H9 (cell line): ENCODE measurements at regions not wholly inside any gene's neighbourhood (a gene's known extent, or its start where the extent isn't known, plus 50 kb on each side); places are given as distances from the start of the nearest gene placed in this dataset.

Experiments used
- DNase-seq: peaks from one replicate; pipeline ENCODE4 v3.0.0-alpha.2; 2017
- H2AFZ ChIP-seq: one replicate; pipeline ENCODE4 v1.6.1; 2013; ENCODE audit warnings: mild to moderate bottlenecking, low read length, control low read depth, moderate library complexity
- H2AK5ac ChIP-seq: 2 replicates; pipeline ENCODE4 v1.6.1; 2013; ENCODE audit warnings: low read length, control low read depth, mixed read lengths; ENCODE audit not compliant: insufficient read length
- H2BK120ac ChIP-seq: one replicate; pipeline ENCODE4 v1.6.1; 2013; ENCODE audit warnings: low read depth, mild to moderate bottlenecking, low read length, control low read depth, inconsistent platforms; ENCODE audit not compliant: poor library complexity, severe bottlenecking
- H2BK12ac ChIP-seq: 2 replicates; pipeline ENCODE4 v1.6.1; 2013; ENCODE audit warnings: low read length, control low read depth, mixed read lengths, low read depth; ENCODE audit not compliant: insufficient read length
- H2BK15ac ChIP-seq: 2 replicates; pipeline ENCODE4 v1.6.1; 2013; ENCODE audit warnings: low read depth, low read length, control low read depth
- H2BK20ac ChIP-seq: one replicate; pipeline ENCODE4 v1.6.1; 2013; ENCODE audit warnings: low read depth, mild to moderate bottlenecking, low read length, control low read depth, inconsistent platforms; ENCODE audit not compliant: poor library complexity, severe bottlenecking
- H2BK5ac ChIP-seq: 2 replicates; pipeline ENCODE4 v1.6.1; 2013; ENCODE audit warnings: low read length, control low read depth, mixed read lengths; ENCODE audit not compliant: insufficient read length
- H3K14ac ChIP-seq: 2 replicates; pipeline ENCODE4 v1.6.1; 2013; ENCODE audit warnings: low read length, control low read depth; ENCODE audit not compliant: insufficient read depth
- H3K18ac ChIP-seq: 2 replicates; pipeline ENCODE4 v1.6.1; 2013; ENCODE audit warnings: low read depth, mild to moderate bottlenecking, mixed read lengths, low read length, control low read depth; ENCODE audit not compliant: insufficient read length
- H3K23ac ChIP-seq: 2 replicates; pipeline ENCODE4 v1.6.1; 2013; ENCODE audit warnings: low read length, control low read depth, mixed read lengths, low read depth; ENCODE audit not compliant: insufficient read length
- H3K23me2 ChIP-seq: 2 replicates; pipeline ENCODE4 v1.6.1; 2013; ENCODE audit warnings: low read depth, mild to moderate bottlenecking, mixed read lengths, low read length, control low read depth; ENCODE audit not compliant: insufficient read length, poor library complexity, severe bottlenecking
- H3K27ac ChIP-seq: 2 replicates; pipeline ENCODE4 v1.5.1; 2013; ENCODE audit warnings: low read length, control low read depth, mixed read lengths, low read depth; ENCODE audit not compliant: insufficient read length
- H3K27me3 ChIP-seq: 2 replicates; pipeline ENCODE4 v1.6.1; 2013; ENCODE audit warnings: low read length, control low read depth, inconsistent platforms; ENCODE audit not compliant: insufficient read depth
- H3K4ac ChIP-seq: 2 replicates; pipeline ENCODE4 v1.6.1; 2013; ENCODE audit warnings: low read depth, mild to moderate bottlenecking, control low read depth, inconsistent platforms, low read length, moderate library complexity
- H3K4me1 ChIP-seq: 2 replicates; pipeline ENCODE4 v1.6.1; 2013; ENCODE audit warnings: low read length, control low read depth, inconsistent platforms; ENCODE audit not compliant: insufficient read depth
- H3K4me2 ChIP-seq: 2 replicates; pipeline ENCODE4 v1.6.1; 2013; ENCODE audit warnings: low read length, control low read depth, mixed read lengths; ENCODE audit not compliant: insufficient read length, insufficient read depth
- H3K56ac ChIP-seq: 2 replicates; pipeline ENCODE4 v1.6.1; 2013; ENCODE audit warnings: low read depth, mild to moderate bottlenecking, mixed read lengths, low read length, control low read depth; ENCODE audit not compliant: insufficient read length
- H3K79me1 ChIP-seq: 2 replicates; pipeline ENCODE4 v1.6.1; 2013; ENCODE audit warnings: low read depth, mild to moderate bottlenecking, moderate library complexity, low read length, control low read depth, inconsistent platforms; ENCODE audit not compliant: insufficient read depth, poor library complexity, severe bottlenecking
- H3K79me2 ChIP-seq: 2 replicates; pipeline ENCODE4 v1.6.1; 2013; ENCODE audit warnings: low read length, control low read depth, inconsistent platforms; ENCODE audit not compliant: insufficient read depth
- H3K9ac ChIP-seq: 2 replicates; pipeline ENCODE4 v1.6.1; 2013; ENCODE audit warnings: low read length, control low read depth, mixed read lengths; ENCODE audit not compliant: insufficient read length; ENCODE audit errors: extremely low read depth
- H3K9me3 ChIP-seq: one replicate; pipeline ENCODE4 v1.6.1; 2013; ENCODE audit warnings: low read depth, low read length, inconsistent platforms; ENCODE audit not compliant: control insufficient read depth
- H3T11ph ChIP-seq: one replicate; pipeline ENCODE4 v1.6.1; 2013; ENCODE audit warnings: mild to moderate bottlenecking, low read length, control low read depth, inconsistent platforms
- H4K20me1 ChIP-seq: one replicate; pipeline ENCODE4 v1.6.1; 2013; ENCODE audit not compliant: control insufficient read depth, insufficient read length, insufficient read depth
- H4K5ac ChIP-seq: 2 replicates; pipeline ENCODE4 v1.6.1; 2013; ENCODE audit warnings: low read depth, mild to moderate bottlenecking, mixed read lengths, low read length, control low read depth; ENCODE audit not compliant: insufficient read length
- H4K8ac ChIP-seq: replicated peaks from 2 replicates; pipeline ENCODE4 v1.6.1; 2013; ENCODE audit warnings: low read length, control low read depth, mixed read lengths, low read depth; ENCODE audit not compliant: insufficient read length
- H4K91ac ChIP-seq: 2 replicates; pipeline ENCODE4 v1.6.1; 2013; ENCODE audit warnings: low read depth, mild to moderate bottlenecking, moderate library complexity, mixed read lengths, low read length, control low read depth; ENCODE audit not compliant: insufficient read length
- H3K27ac Mint-ChIP-seq, 3 experiments: 2 replicates in 2 of 3; 3 replicates in 1 of 3; pipeline ENCODE4 v1.8.0; 2020 to 2021; ENCODE audit warnings: mixed read lengths in 3 of 3, mild to moderate bottlenecking in 1 of 3, moderate library complexity in 1 of 3
- H3K27me3 Mint-ChIP-seq: 2 replicates; pipeline ENCODE4 v1.8.0; 2021; ENCODE audit warnings: low read depth, mild to moderate bottlenecking, moderate library complexity, mixed read lengths
- H3K36me3 Mint-ChIP-seq, 3 experiments: 2 replicates in 2 of 3; 3 replicates in 1 of 3; pipeline ENCODE4 v1.8.0; 2020 to 2021; ENCODE audit warnings: low read depth in 3 of 3, mixed read lengths in 3 of 3; ENCODE audit not compliant: insufficient read depth in 1 of 3
- H3K4me1 Mint-ChIP-seq, 2 experiments: 2 replicates each; pipeline ENCODE4 v1.8.0; 2020; ENCODE audit warnings: mixed read lengths in 2 of 2
- H3K4me3 Mint-ChIP-seq, 2 experiments: 2 replicates in 1 of 2; 3 replicates in 1 of 2; pipeline ENCODE4 v1.8.0; 2020 to 2021; ENCODE audit warnings: mild to moderate bottlenecking in 2 of 2, mixed read lengths in 2 of 2, moderate library complexity in 1 of 2
- H3K9me3 Mint-ChIP-seq, 2 experiments: 2 replicates in 1 of 2; 3 replicates in 1 of 2; pipeline ENCODE4 v1.8.0; 2020; ENCODE audit warnings: mild to moderate bottlenecking in 2 of 2, mixed read lengths in 2 of 2, moderate library complexity in 1 of 2
- CTCF ChIP-seq: fragments of 200-600 bp; sonication (generic); conservative IDR thresholded peaks from 3 replicates; pipeline ENCODE4 v1.8.0; 2021; ENCODE audit warnings: antibody characterized with exemption, mild to moderate bottlenecking
- WGBS: extraction: QIAGEN DNeasy Blood & Tissue Kit; methylation state at CpG from one replicate; pipeline ENCODE4 v1.1.7; 2013; ENCODE audit warnings: missing lambda C conversion rate, low lambda C conversion rate, mixed read lengths; ENCODE audit not compliant: insufficient read length; ENCODE audit errors: extremely low coverage; 5-methylcytosine and 5-hydroxymethylcytosine counted together

GRCh38 chr9:70475211-70475610 is 60.8 kb upstream of the KLF9 start:
- Histone ChIP-seq H3K27me3 (no peaks in the 10 kb centered on the region), H3K23me2 (no peaks in the 10 kb centered on the region), H2BK120ac (no peak overlapping the region), H3K4ac (no peak overlapping the region), H3K9me3 (no peaks in the 10 kb centered on the region), H4K20me1 (no peaks in the 10 kb centered on the region), H3K9ac (no peak overlapping the region), H3T11ph (no peak overlapping the region), H2BK20ac (no peak overlapping the region), H2BK12ac (no peak overlapping the region), H3K79me1 (no peaks in the 10 kb centered on the region), H4K5ac (no peak overlapping the region), H4K8ac (no peak overlapping the region), H3K56ac (no peak overlapping the region), H3K79me2 (no peaks in the 10 kb centered on the region), H3K14ac (no peak overlapping the region), H2AK5ac (no peak overlapping the region), H3K4me1 (peaks cover 8% of the 10 kb centered on the region; the same call in 1 of the 2 replicates), H3K18ac (no peak overlapping the region), H3K4me2 (no peak overlapping the region), H2BK15ac (no peak overlapping the region), H4K91ac (no peak overlapping the region), H3K27ac (no peak overlapping the region), H3K23ac (no peak overlapping the region), H2AFZ (no peak overlapping the region), H2BK5ac (no peak overlapping the region)
- H3K4me3 Mint-ChIP-seq = no peak overlapping the region
- TF ChIP-seq CTCF = no peak
- no peaks in the 10 kb centered on the region for H3K9me3 Mint-ChIP-seq
- peaks cover 24 to 26% of the 10 kb centered on the region in 2 experiments for H3K4me1 Mint-ChIP-seq
- H3K36me3 Mint-ChIP-seq = no peaks in the 10 kb centered on the region
- no peak overlapping the region for H3K27ac Mint-ChIP-seq
- no CpG with 5 or more reads among the region's 2 CpGs for WGBS
- peaks cover 9% of the 10 kb centered on the region for H3K27me3 Mint-ChIP-seq
- DNase-seq = no peak
